ENCODE measurements at regions not wholly inside any gene's neighbourhood (a gene's known extent, or its start where the extent isn't known, plus 50 kb on each side); places are given as distances from the start of the nearest gene placed in this dataset.
"Not testable (repeated sequence)": the region's sequence is repeated elsewhere in the genome, so short reads cannot be mapped to it uniquely, and the experiment has no call there.

GRCh38 chr11:103585401-103585800, 451.0 kb upstream of the DDI1 start:
- DNase-seq, result no peak

- DNase-seq, result no peak
These were observed 450.5 kb upstream of the DDI1 start for GRCh38 chr11:103585911-103586310.

- no peak for DNase-seq
These were observed 449.7 kb upstream of the DDI1 start for GRCh38 chr11:103586756-103587155.

GRCh38 chr11:103587901-103588788, 448.3 kb upstream of the DDI1 start:
- DNase-seq, result no peak

GRCh38 chr11:103591554-103591953, 444.9 kb upstream of the DDI1 start:
- no peak for DNase-seq

GRCh38 chr11:103594283-103594682, 442.2 kb upstream of the DDI1 start:
- no peak for DNase-seq

GRCh38 chr11:103596315-103596714, 440.1 kb upstream of the DDI1 start:
- no peak for DNase-seq

- no peak for DNase-seq
These were observed 435.1 kb upstream of the DDI1 start for GRCh38 chr11:103601225-103601846.

GRCh38 chr11:103602840-103603239, 433.6 kb upstream of the DDI1 start:
- DNase-seq, result no peak

- no peak for DNase-seq
These were observed 432.1 kb upstream of the DDI1 start for GRCh38 chr11:103604310-103604709.

GRCh38 chr11:103608566-103608965, 427.9 kb upstream of the DDI1 start:
- DNase-seq, result no peak

- no peak for DNase-seq
These were observed 427.0 kb upstream of the DDI1 start for GRCh38 chr11:103609117-103610066.

GRCh38 chr11:103610435-103610834, 426.0 kb upstream of the DDI1 start:
- DNase-seq, result no peak

- not testable (repeated sequence) for DNase-seq
These were observed 424.7 kb upstream of the DDI1 start for GRCh38 chr11:103611526-103612260.

- DNase-seq, result not testable (repeated sequence)
These were observed 424.0 kb upstream of the DDI1 start for GRCh38 chr11:103612451-103612850.

GRCh38 chr11:103616586-103616985, 419.9 kb upstream of the DDI1 start:
- not testable (repeated sequence) for DNase-seq

- DNase-seq, result no peak
These were observed 417.9 kb upstream of the DDI1 start for GRCh38 chr11:103618528-103618927.

GRCh38 chr11:103619480-103619879, 417.0 kb upstream of the DDI1 start:
- DNase-seq, result no peak

- DNase-seq, result no peak
These were observed 416.5 kb upstream of the DDI1 start for GRCh38 chr11:103619938-103620337.

GRCh38 chr11:103622296-103622695, 414.1 kb upstream of the DDI1 start:
- no peak for DNase-seq

GRCh38 chr11:103623933-103624332, 412.5 kb upstream of the DDI1 start:
- DNase-seq, result no peak
